GM18868 (cell line): ENCODE measurements at regions not wholly inside any gene's neighbourhood (a gene's known extent, or its start where the extent isn't known, plus 50 kb on each side); places are given as distances from the start of the nearest gene placed in this dataset.
"Not testable (repeated sequence)": the region's sequence is repeated elsewhere in the genome, so short reads cannot be mapped to it uniquely, and the experiment has no call there.

Experiments
- ATAC-seq: cut with Tn5 transposase; IDR thresholded peaks from one replicate; pipeline ENCODE4 v1.9.1; 2021; ENCODE audit warnings: mild to moderate bottlenecking, moderate library complexity; ENCODE audit not compliant: unreplicated experiment

DNA sequence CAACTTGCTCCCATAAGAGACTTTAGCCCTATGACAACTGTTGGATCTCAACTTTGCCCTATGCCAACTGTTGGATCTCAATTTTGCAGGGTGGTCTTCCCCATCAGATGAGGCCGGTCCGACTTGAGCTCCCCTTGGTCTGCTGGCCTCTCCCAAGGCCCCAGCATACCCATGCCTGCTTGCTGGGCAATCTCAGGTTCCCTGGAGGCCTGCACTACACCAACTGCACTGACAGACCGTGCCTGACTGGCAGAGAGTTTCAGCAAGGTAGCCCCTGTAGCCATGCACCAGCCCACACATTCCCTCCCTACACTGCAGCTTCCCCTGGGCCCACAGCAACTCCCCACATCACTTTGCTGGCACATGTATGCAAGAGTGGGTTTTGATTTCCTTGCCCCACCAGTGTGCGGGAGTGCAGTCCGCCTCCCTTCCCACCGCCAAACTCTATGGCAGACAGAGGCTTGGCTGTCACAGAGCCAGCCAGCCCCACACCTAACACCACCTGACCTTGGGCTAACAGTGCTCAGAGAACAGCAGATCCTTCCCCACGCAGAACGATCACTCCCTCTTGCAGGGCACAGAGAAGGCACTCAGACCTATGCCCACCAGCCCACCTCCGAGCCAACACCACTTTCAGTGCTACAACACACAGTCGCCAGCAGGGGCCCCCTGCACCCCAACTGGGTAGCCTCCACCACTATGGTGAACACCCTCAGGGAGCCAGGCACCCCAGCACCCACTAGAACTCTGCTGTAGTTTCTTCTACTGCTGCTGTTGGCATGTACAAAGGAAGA lies 279.9 kb upstream of the COX7C start:
- ATAC-seq: no peak

DNA sequence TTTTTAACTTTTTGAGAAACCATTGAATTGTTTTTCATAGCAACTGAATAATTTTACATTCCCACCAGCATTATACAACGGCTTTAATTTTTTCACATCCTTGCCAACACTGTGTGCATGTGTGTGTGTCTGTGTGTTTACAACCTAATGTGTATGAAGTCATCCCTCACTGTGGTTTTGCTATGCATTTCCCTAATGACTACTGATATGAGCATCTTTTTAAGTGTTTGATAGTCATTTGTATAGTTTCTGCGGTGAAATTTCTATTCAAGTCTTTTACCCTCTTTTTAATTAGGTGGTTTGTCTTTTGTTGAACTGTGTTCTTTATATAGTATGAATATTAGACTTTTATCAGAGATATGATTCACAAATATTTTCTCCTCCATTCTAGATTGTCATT lies 263.1 kb upstream of the COX7C start:
- peak; percentile 76 for ATAC-seq

DNA sequence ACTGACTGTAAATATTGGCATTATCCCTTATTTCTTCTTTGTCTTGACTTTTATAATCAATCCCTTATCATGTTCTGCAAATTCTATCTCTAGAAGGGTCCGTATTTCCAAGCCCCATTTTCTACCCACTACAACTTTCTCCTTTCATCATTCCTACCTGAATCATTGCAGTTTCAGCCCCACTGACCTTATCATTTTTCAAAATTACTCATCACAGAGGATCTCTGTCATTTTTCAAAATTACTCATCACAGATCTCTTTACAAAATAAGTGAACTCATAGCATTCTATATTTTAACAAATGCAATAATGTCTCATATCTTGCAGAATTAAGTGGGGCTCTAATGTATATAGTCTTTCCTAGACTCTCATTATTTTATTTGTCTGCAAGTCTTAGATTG lies 256.9 kb upstream of the COX7C start:
- peak; percentile 50 for ATAC-seq

- ATAC-seq: no peak
These were observed 246.7 kb upstream of the COX7C start for GRCh38 chr5:86371061-86371460.

DNA sequence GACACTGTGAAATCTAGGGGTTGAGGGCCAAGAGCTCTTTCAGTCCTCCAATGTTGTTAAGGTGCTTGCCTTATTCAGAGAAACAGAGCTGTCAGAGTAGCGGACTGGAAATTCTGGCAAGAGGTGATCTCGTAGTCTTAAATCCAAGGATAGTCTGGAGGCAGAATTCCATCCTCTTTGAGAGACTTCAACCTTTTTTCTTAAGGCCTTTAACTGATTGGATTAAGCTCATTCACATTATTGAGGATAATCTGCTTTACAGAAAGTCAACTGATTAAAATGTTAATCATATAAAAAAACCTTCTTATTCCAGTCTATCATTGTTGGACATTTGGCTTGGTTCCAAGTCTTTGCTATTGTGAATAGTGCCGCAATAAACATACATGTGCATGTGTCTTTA lies 243.1 kb upstream of the COX7C start:
- no peak for ATAC-seq

- ATAC-seq: no peak
These were observed 241.5 kb upstream of the COX7C start for GRCh38 chr5:86376214-86376613.

DNA sequence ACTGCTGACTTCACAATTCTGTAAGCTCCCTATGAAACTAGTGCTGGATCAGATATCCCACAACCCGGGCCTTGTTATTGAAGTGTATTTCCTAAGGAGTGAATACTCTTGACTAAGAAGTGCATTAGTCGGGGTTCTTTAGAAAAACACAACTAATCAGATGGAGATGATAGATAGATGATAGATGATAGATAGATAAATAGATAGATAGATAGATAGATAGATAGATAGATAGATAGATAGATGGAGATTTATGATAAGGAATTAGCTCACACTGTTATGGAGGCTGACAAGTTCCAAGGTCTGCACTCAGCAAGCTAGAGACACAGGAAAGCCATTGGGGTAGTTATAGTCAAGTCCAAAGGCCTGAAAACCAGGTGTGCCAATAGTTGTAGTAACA lies 214.6 kb upstream of the COX7C start:
- no peak for ATAC-seq

- no peak for ATAC-seq
These were observed 213.5 kb upstream of the COX7C start for GRCh38 chr5:86404256-86404655.

- ATAC-seq: no peak
These were observed 210.0 kb upstream of the COX7C start for GRCh38 chr5:86407711-86408110.

GRCh38 chr5:86411596-86411995 lies 206.1 kb upstream of the COX7C start:
- no peak for ATAC-seq

DNA sequence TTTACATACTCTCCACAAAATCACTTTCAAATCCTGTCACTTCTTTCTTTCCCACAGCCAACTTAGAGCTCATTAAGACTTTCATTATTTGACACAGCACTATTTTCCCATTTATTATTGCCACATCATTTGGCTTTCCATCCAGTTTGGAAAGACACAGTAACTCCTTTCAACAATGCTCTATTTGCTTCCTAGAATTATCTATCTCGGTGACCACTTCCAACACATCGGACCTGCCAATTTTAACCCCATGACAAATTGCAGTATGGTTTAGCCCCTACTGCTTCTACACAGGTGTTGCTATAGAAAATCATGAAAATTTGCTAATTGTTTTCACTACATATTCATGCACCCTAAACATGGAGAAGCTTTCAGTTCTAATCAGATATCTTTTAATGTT lies 190.6 kb upstream of the COX7C start:
- no peak for ATAC-seq

GRCh38 chr5:86439593-86440110 lies 178.1 kb upstream of the COX7C start:
- no peak for ATAC-seq

GRCh38 chr5:86442036-86442745 lies 175.6 kb upstream of the COX7C start:
- ATAC-seq: no peak

DNA sequence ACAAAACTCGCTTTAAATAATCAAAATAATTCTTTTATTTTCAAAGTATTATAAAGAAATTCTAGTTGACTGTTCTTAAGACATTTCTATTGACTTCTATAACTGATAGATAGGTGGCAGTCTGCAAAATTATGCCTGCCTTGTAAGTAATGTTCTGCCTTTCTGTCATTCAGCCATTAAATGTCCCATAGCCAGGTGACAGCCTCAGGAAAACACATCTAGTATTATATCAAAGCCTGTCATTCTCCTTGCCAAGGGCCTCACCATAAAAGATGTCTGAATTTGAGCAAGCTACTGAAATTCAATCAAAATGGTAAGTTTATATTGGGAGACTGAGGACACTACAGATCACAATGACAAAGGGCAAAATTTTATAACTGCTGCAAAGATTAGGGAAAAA lies 170.4 kb upstream of the COX7C start:
- no peak for ATAC-seq

GRCh38 chr5:86452251-86452650 lies 165.5 kb upstream of the COX7C start:
- ATAC-seq: no peak

DNA sequence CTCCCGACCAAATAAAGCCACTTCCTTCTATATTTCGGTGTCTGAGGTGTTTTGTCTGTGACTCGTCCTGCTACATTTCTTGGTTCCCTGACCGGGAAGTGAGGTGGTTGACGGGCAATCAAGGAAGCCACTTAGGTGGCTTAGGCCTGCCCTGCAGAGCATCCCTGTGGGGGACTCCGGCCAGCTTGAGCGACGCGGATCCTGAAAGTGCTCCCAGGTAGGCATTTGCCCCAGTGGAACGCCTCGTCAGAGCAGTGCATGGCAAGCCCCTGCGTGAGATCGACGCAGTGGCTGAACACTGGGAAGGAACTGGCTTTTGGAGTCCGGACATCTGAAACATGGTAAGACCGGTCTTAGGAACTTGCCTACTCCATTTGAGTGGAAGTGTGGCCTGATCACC lies 157.2 kb upstream of the COX7C start:
- ATAC-seq: no peak

GRCh38 chr5:86461169-86461956 lies 156.4 kb upstream of the COX7C start:
- ATAC-seq: no peak

GRCh38 chr5:86463339-86463738 lies 154.4 kb upstream of the COX7C start:
- ATAC-seq: no peak

DNA sequence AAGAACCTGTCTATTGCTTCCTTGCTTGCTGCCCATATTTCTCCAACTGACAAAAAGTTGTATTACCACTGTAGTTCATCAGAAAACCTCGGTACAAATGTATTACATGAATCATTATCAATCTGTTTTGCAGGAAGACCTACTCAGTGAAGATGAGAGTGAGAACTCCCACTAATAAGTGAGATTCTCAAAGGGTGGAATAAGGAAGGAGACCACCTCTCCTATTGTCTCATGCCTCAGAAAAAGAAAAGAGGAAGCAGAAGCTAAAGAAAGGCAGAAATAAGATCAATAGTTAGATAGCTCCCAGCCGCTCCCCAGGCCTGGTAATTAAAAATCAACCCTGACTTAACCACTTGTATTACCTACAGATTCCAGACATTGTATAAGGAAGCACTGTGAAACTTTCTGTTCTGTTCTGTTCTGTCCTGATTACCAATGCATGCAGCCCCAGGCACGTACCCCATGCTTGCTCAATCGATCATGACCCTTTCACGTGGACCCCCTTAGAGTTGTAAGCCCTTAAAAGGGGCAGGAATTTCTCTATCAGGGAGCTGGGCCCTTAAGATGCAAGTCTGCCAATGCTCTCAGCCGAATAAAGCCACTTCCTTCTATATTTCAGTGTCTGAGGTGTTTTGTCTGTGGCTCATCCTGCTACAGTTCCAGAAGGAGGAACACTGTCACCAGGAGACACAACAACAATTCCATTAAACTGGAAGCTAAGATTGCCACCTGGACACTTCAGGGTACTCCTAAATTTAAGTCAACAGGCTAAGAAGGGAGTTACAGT lies 152.5 kb upstream of the COX7C start:
- ATAC-seq: no peak

GRCh38 chr5:86466721-86467120 lies 151.0 kb upstream of the COX7C start:
- ATAC-seq: not testable (repeated sequence)

DNA sequence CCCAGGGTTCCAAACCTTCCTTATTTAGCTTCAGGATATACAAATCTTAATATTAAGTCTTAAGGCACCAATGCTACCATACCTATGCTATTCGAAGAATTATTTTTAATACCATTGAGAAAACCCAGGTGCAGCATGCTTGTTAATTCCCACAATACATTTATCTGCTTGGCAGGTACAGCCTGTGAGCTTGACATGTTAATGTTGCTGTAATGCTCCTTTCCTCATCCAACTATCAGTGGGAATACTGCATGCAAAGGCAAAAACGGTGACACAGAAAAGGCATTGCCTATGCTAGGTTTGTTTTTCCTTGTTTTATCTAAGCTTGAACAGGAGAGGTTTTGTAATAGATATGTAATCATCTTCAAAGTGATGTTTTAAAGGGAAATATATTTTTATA lies 135.7 kb upstream of the COX7C start:
- no peak for ATAC-seq
